Activated CD8-positive, alpha-beta T cell treated with anti-CD3 and anti-CD28 coated beads, Interleukin-2, amount 10 ng/mL, durations not matched to agents 7 days and 5 days (primary cell): ENCODE measurements at regions not wholly inside any gene's neighbourhood (a gene's known extent, or its start where the extent isn't known, plus 50 kb on each side); places are given as distances from the start of the nearest gene placed in this dataset.

Source experiments
- ATAC-seq: fragments of 150-1000 bp; cut with Tn5 transposase; one replicate; pipeline ENCODE4 v1.10.0; 2021; ENCODE audit warnings: moderate library complexity
- CTCF ChIA-PET: fragments of 350-600 bp; sonication (Branson Sonifier 250); formaldehyde crosslinking; loops from one replicate; lab custom pipeline; 2021; ENCODE audit warnings: antibody characterized with exemption; lab: Charles Lee
- POLR2A ChIA-PET: fragments of 350-600 bp; sonication (Branson Sonifier 250); formaldehyde crosslinking; loops from one replicate; lab custom pipeline; 2021; ENCODE audit warnings: antibody characterized with exemption; lab: Charles Lee
- DNase-seq: peaks from one replicate; pipeline ENCODE4 v3.0.0-alpha.2; 2020
- H3K27ac Mint-ChIP-seq: one replicate; pipeline ENCODE4 v1.8.0; 2021; ENCODE audit warnings: mild to moderate bottlenecking, mixed read lengths
- H3K27me3 Mint-ChIP-seq: one replicate; pipeline ENCODE4 v1.8.0; 2021; ENCODE audit warnings: low read depth, mixed read lengths
- H3K36me3 Mint-ChIP-seq: one replicate; pipeline ENCODE4 v1.8.0; 2021; ENCODE audit warnings: low read depth, mixed read lengths
- H3K4me1 Mint-ChIP-seq: one replicate; pipeline ENCODE4 v1.8.0; 2021; ENCODE audit warnings: low read depth, mixed read lengths
- H3K4me3 Mint-ChIP-seq: one replicate; pipeline ENCODE4 v1.8.0; 2021; ENCODE audit warnings: mild to moderate bottlenecking, mixed read lengths
- H3K9me3 Mint-ChIP-seq: one replicate; pipeline ENCODE4 v1.8.0; 2022; ENCODE audit warnings: mixed read lengths; ENCODE audit not compliant: insufficient read depth

GRCh38 chr1:47558601-47559593 lies 121.1 kb downstream of the FOXD2 start:
- DNase-seq (no peak), ATAC-seq (no peak)
- CTCF ChIA-PET = no interaction called here
- Mint-ChIP-seq H3K9me3 (no peaks in the 10 kb centered on the region), H3K27me3 (peaks cover 20% of the 10 kb centered on the region), H3K36me3 (no peaks in the 10 kb centered on the region), H3K4me3 (no peak overlapping the region), H3K4me1 (peaks cover 18% of the 10 kb centered on the region), H3K27ac (no peak overlapping the region)
- POLR2A ChIA-PET = no interaction called here

DNA sequence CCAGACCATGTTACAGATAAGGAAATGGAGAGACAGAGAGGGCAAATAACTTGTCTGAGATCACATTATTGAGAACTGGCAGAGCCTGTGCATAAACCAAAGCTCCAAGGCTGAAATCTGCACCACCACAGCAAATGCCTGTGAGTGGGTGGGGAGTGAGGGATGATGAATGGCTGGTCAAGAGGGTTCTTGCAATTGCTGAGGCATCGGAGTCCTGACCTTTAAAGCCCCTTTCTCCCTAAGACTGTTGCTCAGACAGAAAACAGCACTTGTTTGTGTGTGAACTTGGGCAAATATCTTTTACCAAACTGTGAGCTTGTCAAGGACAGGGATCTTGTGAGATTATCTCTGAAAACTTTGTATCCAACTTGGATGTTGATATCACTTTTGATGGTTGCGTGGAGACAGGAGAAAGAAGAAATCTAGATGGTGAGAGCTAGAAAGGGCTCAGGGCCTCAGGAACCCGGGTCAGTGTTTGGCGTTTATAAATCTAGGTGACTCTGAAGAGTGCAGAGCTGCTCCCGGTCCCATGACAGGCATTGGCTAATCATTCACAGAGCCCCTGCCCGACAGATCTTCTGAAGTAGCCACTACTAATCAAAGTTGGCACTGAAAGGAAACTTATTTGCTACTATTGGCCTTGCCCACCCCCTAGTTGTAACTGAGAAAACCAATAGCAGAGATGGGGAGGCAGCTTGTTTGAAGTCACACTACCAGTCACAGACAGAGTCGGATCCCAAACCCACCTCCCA lies 122.3 kb downstream of the FOXD2 start:
- DNase-seq (no peak), ATAC-seq (no peak)
- ChIA-PET CTCF (interaction anchor here (0.7 kb wide), 1 partner anchor 166 kb away, joined by 3 read pairs; no protein-coding TSS in a partner anchor), POLR2A (no interaction called here)
- Mint-ChIP-seq H3K9me3 (no peaks in the 10 kb centered on the region), H3K36me3 (no peaks in the 10 kb centered on the region), H3K27ac (no peak overlapping the region), H3K4me1 (peaks cover 25% of the 10 kb centered on the region), H3K4me3 (no peak overlapping the region), H3K27me3 (peaks cover 25% of the 10 kb centered on the region)

GRCh38 chr1:47561523-47562007 lies 123.7 kb downstream of the FOXD2 start:
- Mint-ChIP-seq H3K27me3 (peaks cover 25% of the 10 kb centered on the region), H3K36me3 (no peaks in the 10 kb centered on the region), H3K4me3 (no peak overlapping the region), H3K4me1 (peaks cover 25% of the 10 kb centered on the region), H3K27ac (no peak overlapping the region), H3K9me3 (no peaks in the 10 kb centered on the region)
- DNase-seq = no peak
- ChIA-PET POLR2A (no interaction called here), CTCF (interaction anchor here (0.9 kb wide), 1 partner anchor 16 kb away, joined by 3 read pairs; no protein-coding TSS in a partner anchor)
- no peak for ATAC-seq

DNA sequence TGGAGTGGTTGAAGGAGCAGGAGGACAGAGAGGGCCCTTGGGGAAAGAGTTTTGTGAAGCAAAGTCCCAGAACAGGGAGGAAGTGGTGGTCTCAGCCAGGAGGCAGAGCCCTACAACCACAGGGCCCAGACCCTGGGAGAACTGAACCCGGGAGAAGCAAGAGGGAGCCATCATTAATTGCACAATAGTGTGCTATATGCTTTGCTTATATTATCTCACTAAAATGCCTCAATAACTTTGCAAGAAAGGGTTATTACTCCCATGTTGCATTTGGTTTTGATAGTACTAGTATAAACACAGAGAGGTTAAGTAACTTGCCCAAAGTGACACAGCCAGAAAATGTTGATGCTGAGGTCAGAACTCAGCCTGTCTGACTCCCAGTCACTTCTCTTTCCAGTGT lies 124.3 kb downstream of the FOXD2 start:
- Mint-ChIP-seq H3K27me3 (peaks cover 20% of the 10 kb centered on the region), H3K9me3 (no peaks in the 10 kb centered on the region), H3K36me3 (no peaks in the 10 kb centered on the region), H3K4me1 (peaks cover 25% of the 10 kb centered on the region), H3K27ac (no peak overlapping the region), H3K4me3 (no peak overlapping the region)
- POLR2A ChIA-PET = no interaction called here
- DNase-seq = no peak
- no peak for ATAC-seq
- CTCF ChIA-PET = no interaction called here

- CTCF ChIA-PET = interaction anchor here (1.0 kb wide), 1 partner anchor 125 kb away, joined by 4 read pairs; the partner anchor contains the start of gene FOXD2
- no peak overlapping the region for H3K27ac Mint-ChIP-seq
- no peak for ATAC-seq
These were observed 125.0 kb downstream of the FOXD2 start for GRCh38 chr1:47562799-47563198.

GRCh38 chr1:47563201-47563600 lies 125.4 kb downstream of the FOXD2 start:
- POLR2A ChIA-PET = interaction anchor here (0.5 kb wide), 1 partner anchor 138 kb away, joined by 3 read pairs; no protein-coding TSS in a partner anchor
- Mint-ChIP-seq H3K36me3 (no peaks in the 10 kb centered on the region), H3K4me3 (no peak overlapping the region), H3K9me3 (no peaks in the 10 kb centered on the region), H3K27ac (no peak overlapping the region), H3K4me1 (peaks cover 25% of the 10 kb centered on the region), H3K27me3 (peaks cover 20% of the 10 kb centered on the region)
- DNase-seq (peak; percentile 29), ATAC-seq (no peak)
- CTCF ChIA-PET = interaction anchor here (1.0 kb wide), 1 partner anchor 126 kb away, joined by 4 read pairs; the partner anchor contains the start of gene FOXD2

More at GRCh38 chr1:47562799-47563198, 125.0 kb downstream of the FOXD2 start:
- Mint-ChIP-seq H3K36me3 (no peaks in the 10 kb centered on the region), H3K4me1 (peaks cover 25% of the 10 kb centered on the region), H3K4me3 (no peak overlapping the region), H3K9me3 (no peaks in the 10 kb centered on the region), H3K27me3 (peaks cover 18% of the 10 kb centered on the region)
- POLR2A ChIA-PET = interaction anchor here (0.5 kb wide), 1 partner anchor 138 kb away, joined by 3 read pairs; no protein-coding TSS in a partner anchor
- DNase-seq = no peak

DNA sequence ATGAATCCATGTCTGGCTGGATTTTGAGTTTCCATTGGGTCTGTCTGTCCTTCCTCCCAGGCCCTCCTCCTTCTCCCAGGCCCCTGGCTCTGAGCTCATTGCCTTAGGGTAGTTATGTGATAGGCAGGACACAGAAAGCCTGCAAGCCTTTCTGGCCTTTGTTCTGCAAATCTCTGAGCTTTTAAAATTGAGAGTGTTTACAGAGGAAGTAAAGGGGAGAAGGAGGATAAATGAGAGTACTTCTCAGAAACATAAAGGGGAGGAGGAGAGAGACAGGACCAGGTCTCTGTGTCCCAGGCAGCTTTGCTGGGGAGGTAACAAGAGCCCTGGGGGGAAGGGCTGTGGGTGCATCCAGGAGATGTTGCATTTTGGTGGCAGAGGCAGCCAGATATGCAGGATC lies 126.7 kb downstream of the FOXD2 start:
- no peaks in the 10 kb centered on the region for H3K9me3 Mint-ChIP-seq
- DNase-seq (no peak), ATAC-seq (no peak)
- H3K27ac Mint-ChIP-seq = no peak overlapping the region
- POLR2A ChIA-PET = no interaction called here
- no peaks in the 10 kb centered on the region for H3K36me3 Mint-ChIP-seq
- H3K4me1 Mint-ChIP-seq = peaks cover 25% of the 10 kb centered on the region
- no peak overlapping the region for H3K4me3 Mint-ChIP-seq
- CTCF ChIA-PET = no interaction called here
- H3K27me3 Mint-ChIP-seq = peaks cover 28% of the 10 kb centered on the region

DNA sequence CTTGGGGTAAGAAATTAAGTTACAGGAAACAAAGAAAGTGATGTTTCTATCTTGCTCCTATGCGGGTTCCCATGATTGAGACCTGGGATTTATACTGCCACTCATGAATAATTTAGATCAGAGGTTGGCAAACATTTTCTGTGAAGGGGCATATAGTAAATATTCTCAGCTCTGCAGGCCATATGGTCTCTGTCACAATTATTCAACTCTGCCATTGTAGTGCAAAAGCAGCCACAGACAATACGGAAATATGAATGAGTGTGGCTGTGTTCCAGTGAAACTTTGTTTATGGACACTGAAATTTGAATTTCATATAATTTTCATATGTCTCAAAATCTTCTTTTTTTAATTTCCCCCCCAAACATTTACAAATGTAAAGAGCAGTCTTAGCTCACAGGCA lies 127.2 kb downstream of the FOXD2 start:
- DNase-seq (no peak), ATAC-seq (no peak)
- Mint-ChIP-seq H3K9me3 (no peaks in the 10 kb centered on the region), H3K27me3 (peaks cover 27% of the 10 kb centered on the region), H3K4me1 (peaks cover 25% of the 10 kb centered on the region), H3K27ac (no peak overlapping the region), H3K36me3 (no peaks in the 10 kb centered on the region), H3K4me3 (no peak overlapping the region)
- ChIA-PET POLR2A (no interaction called here), CTCF (no interaction called here)

- Mint-ChIP-seq H3K4me1 (peaks cover 28% of the 10 kb centered on the region), H3K36me3 (no peaks in the 10 kb centered on the region), H3K27me3 (peaks cover 28% of the 10 kb centered on the region), H3K27ac (no peak overlapping the region), H3K4me3 (no peak overlapping the region), H3K9me3 (no peaks in the 10 kb centered on the region)
- ChIA-PET CTCF (no interaction called here), POLR2A (no interaction called here)
- ATAC-seq (no peak), DNase-seq (no peak)
These were observed 127.8 kb downstream of the FOXD2 start for GRCh38 chr1:47565676-47566075.

DNA sequence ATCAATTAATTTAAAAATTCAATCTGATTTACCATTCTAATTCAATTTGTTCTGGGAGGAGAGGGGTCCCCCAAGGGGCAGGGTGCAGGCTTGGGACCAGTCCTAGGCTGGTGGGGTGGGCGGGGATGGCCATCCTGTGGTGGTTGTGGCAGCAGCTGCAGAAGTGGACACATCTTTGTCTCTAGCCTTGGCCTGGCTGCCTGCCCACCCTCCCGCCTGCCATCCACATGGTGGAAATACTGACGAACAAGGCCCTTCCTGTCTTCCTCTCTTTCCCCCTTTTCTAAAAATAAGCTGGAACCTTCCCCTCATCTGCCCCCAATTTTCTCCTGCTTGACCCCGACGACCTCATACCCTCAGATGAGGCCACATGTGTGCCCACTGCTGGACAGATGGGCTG lies 130.9 kb downstream of the FOXD2 start:
- Mint-ChIP-seq H3K4me1 (peaks cover 14% of the 10 kb centered on the region), H3K9me3 (no peaks in the 10 kb centered on the region), H3K27ac (no peak overlapping the region), H3K27me3 (peaks cover 26% of the 10 kb centered on the region), H3K4me3 (no peak overlapping the region), H3K36me3 (no peaks in the 10 kb centered on the region)
- ATAC-seq (no peak), DNase-seq (no peak)
- ChIA-PET POLR2A (no interaction called here), CTCF (no interaction called here)

GRCh38 chr1:47569261-47569660 lies 131.4 kb downstream of the FOXD2 start:
- H3K9me3 Mint-ChIP-seq = no peaks in the 10 kb centered on the region
- H3K27ac Mint-ChIP-seq = no peak overlapping the region
- peaks cover 10% of the 10 kb centered on the region for H3K4me1 Mint-ChIP-seq
- DNase-seq (no peak), ATAC-seq (no peak)
- H3K36me3 Mint-ChIP-seq = no peaks in the 10 kb centered on the region
- no peak overlapping the region for H3K4me3 Mint-ChIP-seq
- POLR2A ChIA-PET = no interaction called here
- CTCF ChIA-PET = no interaction called here
- H3K27me3 Mint-ChIP-seq = peaks cover 25% of the 10 kb centered on the region
